ENCODE measurements at regions not wholly inside any gene's neighbourhood (a gene's known extent, or its start where the extent isn't known, plus 50 kb on each side); places are given as distances from the start of the nearest gene placed in this dataset.

GRCh38 chr3:163538387-163538786 lies 1539.9 kb downstream of the SI start:
- Histone ChIP-seq H3K9me3 (ENCODE audit: control insufficient read depth, low read depth, low read length) (no peaks in the 10 kb centered on the region), H3K4ac (ENCODE audit: low read depth, low read length) (no peak overlapping the region), H3K23me2 (ENCODE audit: insufficient read length, low read depth, low read length, poor library complexity, severe bottlenecking) (no peaks in the 10 kb centered on the region), H3K14ac (ENCODE audit: insufficient read depth, low read length) (no peak overlapping the region), H4K8ac (replicated peaks; ENCODE audit: insufficient read length, low read depth, low read length) (no peak overlapping the region), H4K91ac (ENCODE audit: insufficient read length, low read depth, low read length) (no peak overlapping the region), H3K79me1 (ENCODE audit: insufficient read depth, low read depth, low read length, poor library complexity, severe bottlenecking) (no peaks in the 10 kb centered on the region), H3K9ac (ENCODE audit: extremely low read depth, insufficient read length, low read length) (no peak overlapping the region), H3K79me2 (ENCODE audit: insufficient read depth, low read length) (no peaks in the 10 kb centered on the region), H2AFZ (ENCODE audit: low read length) (no peak overlapping the region), H2BK5ac (ENCODE audit: insufficient read length, low read length) (no peak overlapping the region), H3K4me2 (ENCODE audit: insufficient read depth, insufficient read length, low read length) (no peak overlapping the region), H3K27ac (ENCODE audit: insufficient read length, low read depth, low read length) (no peak overlapping the region), H3K56ac (ENCODE audit: insufficient read length, low read depth, low read length) (no peak overlapping the region), H4K5ac (ENCODE audit: insufficient read length, low read depth, low read length) (no peak overlapping the region), H2AK5ac (ENCODE audit: insufficient read length, low read length) (no peak overlapping the region), H3K27me3 (ENCODE audit: insufficient read depth, low read length) (no peaks in the 10 kb centered on the region), H2BK15ac (ENCODE audit: low read depth, low read length) (no peak overlapping the region), H3K18ac (ENCODE audit: insufficient read length, low read depth, low read length) (no peak overlapping the region), H2BK20ac (ENCODE audit: low read depth, low read length, poor library complexity, severe bottlenecking) (no peak overlapping the region), H3K23ac (ENCODE audit: insufficient read length, low read depth, low read length) (no peak overlapping the region), H2BK12ac (ENCODE audit: insufficient read length, low read depth, low read length) (no peak overlapping the region), H4K20me1 (ENCODE audit: control insufficient read depth, insufficient read depth, insufficient read length) (no peaks in the 10 kb centered on the region), H2BK120ac (ENCODE audit: low read depth, low read length, poor library complexity, severe bottlenecking) (no peak overlapping the region), H3T11ph (ENCODE audit: low read length) (no peak overlapping the region), H3K4me1 (ENCODE audit: insufficient read depth, low read length) (no peaks in the 10 kb centered on the region)
- no peak for TF ChIP-seq CTCF (conservative IDR thresholded peaks at IDR 0.05)
- H3K4me3 Mint-ChIP-seq: no peak overlapping the region
- no peaks in the 10 kb centered on the region for H3K36me3 Mint-ChIP-seq (ENCODE audit: insufficient read depth in 1 of 3, low read depth in 3 of 3)
- no peaks in the 10 kb centered on the region for H3K27me3 Mint-ChIP-seq (ENCODE audit: low read depth)
- no peak overlapping the region for H3K27ac Mint-ChIP-seq
- no peaks in the 10 kb centered on the region for H3K9me3 Mint-ChIP-seq
- WGBS (ENCODE audit: extremely low coverage, insufficient read length, low lambda C conversion rate): 100% methylated on average over 2 of the region's 4 CpGs
- no peak for DNase-seq
- no peaks in the 10 kb centered on the region for H3K4me1 Mint-ChIP-seq
